Keratinocyte (primary cell): ENCODE measurements at regions not wholly inside any gene's neighbourhood (a gene's known extent, or its start where the extent isn't known, plus 50 kb on each side); places are given as distances from the start of the nearest gene placed in this dataset.

Experiments used
- EZH2 ChIP-seq: IDR thresholded peaks from one replicate; pipeline ENCODE4 v1.6.1; 2012; ENCODE audit warnings: inconsistent platforms, mild to moderate bottlenecking, low read length, moderate library complexity
- TF ChIP-seq, protein P1 (sequence below), 3 experiments: IDR thresholded peaks in 1 of 3; conservative IDR thresholded peaks in 1 of 3; optimal IDR thresholded peaks in 1 of 3; 2 replicates in 2 of 3; 3 replicates in 1 of 3; pipeline versions ENCODE3 to v1.5.1; 2011; ENCODE audit warnings: low read length in 3 of 3, mild to moderate bottlenecking in 3 of 3, moderate library complexity in 2 of 3, control low read depth in 1 of 3, inconsistent platforms in 1 of 3; ENCODE audit not compliant: insufficient read depth in 2 of 3; ENCODE audit errors: extremely low read depth in 1 of 3

DNA sequence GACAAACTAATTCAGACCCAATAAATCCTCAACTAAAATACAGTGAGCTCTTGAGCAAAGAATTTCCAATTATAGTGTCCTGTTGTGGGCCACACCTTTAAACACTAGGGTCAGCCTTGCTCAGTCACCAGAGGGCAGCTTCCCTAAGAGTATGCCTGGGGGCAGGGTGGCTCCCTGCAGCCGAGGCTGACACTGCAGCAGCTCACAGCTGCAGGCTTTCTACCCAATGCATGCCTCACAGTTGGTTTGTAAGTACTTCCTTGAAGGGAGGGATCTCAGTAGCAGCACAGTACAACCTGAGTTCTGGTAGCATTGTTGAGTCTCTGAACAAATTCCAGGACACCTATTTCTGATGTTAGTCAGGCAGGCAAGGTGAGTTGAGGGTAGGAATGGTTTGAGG is 335.6 kb downstream of the TUSC7 start:
- TF ChIP-seq, protein P1, sequence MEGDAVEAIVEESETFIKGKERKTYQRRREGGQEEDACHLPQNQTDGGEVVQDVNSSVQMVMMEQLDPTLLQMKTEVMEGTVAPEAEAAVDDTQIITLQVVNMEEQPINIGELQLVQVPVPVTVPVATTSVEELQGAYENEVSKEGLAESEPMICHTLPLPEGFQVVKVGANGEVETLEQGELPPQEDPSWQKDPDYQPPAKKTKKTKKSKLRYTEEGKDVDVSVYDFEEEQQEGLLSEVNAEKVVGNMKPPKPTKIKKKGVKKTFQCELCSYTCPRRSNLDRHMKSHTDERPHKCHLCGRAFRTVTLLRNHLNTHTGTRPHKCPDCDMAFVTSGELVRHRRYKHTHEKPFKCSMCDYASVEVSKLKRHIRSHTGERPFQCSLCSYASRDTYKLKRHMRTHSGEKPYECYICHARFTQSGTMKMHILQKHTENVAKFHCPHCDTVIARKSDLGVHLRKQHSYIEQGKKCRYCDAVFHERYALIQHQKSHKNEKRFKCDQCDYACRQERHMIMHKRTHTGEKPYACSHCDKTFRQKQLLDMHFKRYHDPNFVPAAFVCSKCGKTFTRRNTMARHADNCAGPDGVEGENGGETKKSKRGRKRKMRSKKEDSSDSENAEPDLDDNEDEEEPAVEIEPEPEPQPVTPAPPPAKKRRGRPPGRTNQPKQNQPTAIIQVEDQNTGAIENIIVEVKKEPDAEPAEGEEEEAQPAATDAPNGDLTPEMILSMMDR (optimal IDR thresholded peaks at IDR 0.05 in 1 of 3, IDR thresholded peaks at IDR 0.05 in 1 of 3, conservative IDR thresholded peaks at IDR 0.05 in 1 of 3; ENCODE audit: extremely low read depth in 1 of 3, insufficient read depth in 2 of 3, low read length in 3 of 3), result no peak
- no peak for TF ChIP-seq EZH2
